ENCODE measurements at regions not wholly inside any gene's neighbourhood (a gene's known extent, or its start where the extent isn't known, plus 50 kb on each side); places are given as distances from the start of the nearest gene placed in this dataset.

DNA sequence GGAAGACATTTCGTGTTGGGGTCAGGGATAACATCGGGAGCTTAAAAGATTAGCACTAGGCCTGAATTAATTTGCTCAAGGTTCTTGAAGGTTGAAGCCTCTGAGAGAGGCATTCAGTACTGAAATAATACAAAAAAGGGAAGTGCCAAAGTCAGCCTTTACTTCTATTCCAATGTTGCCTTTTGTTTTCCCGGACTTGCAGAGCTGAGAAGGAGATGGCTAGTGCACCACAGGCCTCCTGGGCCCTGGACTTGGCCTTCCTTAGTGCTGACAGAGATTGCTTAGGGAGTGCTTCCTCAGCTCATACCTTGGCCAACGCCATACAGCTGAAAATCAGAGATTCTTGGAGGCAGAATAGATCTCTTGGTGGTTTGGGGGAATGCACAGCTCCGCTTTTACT, 333.6 kb upstream of the TBL1XR1 start:
- H3K27ac ChIP-seq (ENCODE audit: low read depth, low read length, poor library complexity, severe bottlenecking) = no peak overlapping the region
- no peaks in the 10 kb centered on the region for H3K9me3 ChIP-seq (ENCODE audit: low read depth, low read length, poor library complexity, severe bottlenecking)
- POLR2A ChIA-PET (ENCODE audit: low non-redundant PET) = no interaction called here
- CTCF ChIA-PET = no interaction called here
- intact Hi-C loops (cut with micrococcal nuclease; ENCODE audit: unreplicated experiment) = no loop called here
- TF ChIP-seq, protein P1, sequence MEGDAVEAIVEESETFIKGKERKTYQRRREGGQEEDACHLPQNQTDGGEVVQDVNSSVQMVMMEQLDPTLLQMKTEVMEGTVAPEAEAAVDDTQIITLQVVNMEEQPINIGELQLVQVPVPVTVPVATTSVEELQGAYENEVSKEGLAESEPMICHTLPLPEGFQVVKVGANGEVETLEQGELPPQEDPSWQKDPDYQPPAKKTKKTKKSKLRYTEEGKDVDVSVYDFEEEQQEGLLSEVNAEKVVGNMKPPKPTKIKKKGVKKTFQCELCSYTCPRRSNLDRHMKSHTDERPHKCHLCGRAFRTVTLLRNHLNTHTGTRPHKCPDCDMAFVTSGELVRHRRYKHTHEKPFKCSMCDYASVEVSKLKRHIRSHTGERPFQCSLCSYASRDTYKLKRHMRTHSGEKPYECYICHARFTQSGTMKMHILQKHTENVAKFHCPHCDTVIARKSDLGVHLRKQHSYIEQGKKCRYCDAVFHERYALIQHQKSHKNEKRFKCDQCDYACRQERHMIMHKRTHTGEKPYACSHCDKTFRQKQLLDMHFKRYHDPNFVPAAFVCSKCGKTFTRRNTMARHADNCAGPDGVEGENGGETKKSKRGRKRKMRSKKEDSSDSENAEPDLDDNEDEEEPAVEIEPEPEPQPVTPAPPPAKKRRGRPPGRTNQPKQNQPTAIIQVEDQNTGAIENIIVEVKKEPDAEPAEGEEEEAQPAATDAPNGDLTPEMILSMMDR (conservative IDR thresholded peaks at IDR 0.05; ENCODE audit: low read depth, low read length) = no peak
- TF ChIP-seq EZH2 (IDR thresholded peaks at IDR 0.05; ENCODE audit: borderline replicate concordance, low read depth, low read length, poor library complexity, severe bottlenecking) = no peak
- peaks cover 4% of the 10 kb centered on the region for H3K4me1 ChIP-seq (ENCODE audit: insufficient read depth, low read length, poor library complexity, severe bottlenecking)
- H3K4me3 ChIP-seq (ENCODE audit: low read depth, low read length, poor library complexity, severe bottlenecking) = no peak overlapping the region
- DNase-seq (ENCODE audit: low spot score) = no peak
- H3K27me3 ChIP-seq (replicated peaks; ENCODE audit: insufficient read depth, low read depth, low read length, poor library complexity) = no peaks in the 10 kb centered on the region
- H3K36me3 ChIP-seq (ENCODE audit: insufficient read depth, low read length, poor library complexity, severe bottlenecking) = no peaks in the 10 kb centered on the region
- no TSS peak for BruUV-seq (replicated peaks)

DNA sequence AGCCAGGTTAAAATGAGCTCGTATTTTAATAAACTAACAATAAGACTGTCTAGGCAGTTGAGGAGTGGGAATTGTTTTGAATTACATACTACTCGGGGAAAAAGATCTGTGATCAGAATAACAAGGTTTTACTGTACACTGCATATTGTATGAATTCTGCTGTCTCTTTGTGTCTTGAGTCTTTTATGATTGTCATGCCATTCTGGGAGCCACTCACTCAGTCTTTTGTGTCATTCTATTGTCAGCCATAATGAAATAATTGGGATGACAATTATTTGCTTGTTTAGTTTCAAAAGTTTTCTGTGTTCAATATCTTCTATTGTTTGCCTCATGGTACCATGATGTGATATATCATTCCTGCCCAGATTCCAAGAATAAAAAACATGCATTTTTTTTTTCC, 339.6 kb upstream of the TBL1XR1 start:
- POLR2A ChIA-PET (ENCODE audit: low non-redundant PET) = no interaction called here

DNA sequence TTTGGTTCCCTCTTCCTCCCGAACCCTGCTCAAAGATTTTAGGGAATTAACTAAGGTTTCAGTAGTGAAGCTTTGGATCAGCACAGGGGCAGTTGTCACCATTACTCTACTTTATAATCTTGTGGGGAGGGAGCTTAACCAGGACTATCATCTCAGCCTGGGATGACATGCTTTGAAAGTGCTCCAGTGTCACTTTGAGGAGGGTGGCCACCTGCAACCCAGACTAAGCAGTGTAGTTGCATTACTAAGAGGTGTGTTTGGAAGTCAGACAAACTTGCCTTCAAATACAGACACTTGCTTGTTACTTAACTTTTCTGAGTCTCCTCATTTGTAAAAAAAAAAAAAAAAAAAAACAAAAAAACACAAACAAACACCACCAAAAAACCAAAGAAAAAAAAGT, 340.3 kb upstream of the TBL1XR1 start:
- DNase-seq (ENCODE audit: low spot score) = no peak
- intact Hi-C loops (cut with micrococcal nuclease; ENCODE audit: unreplicated experiment) = no loop called here
- ChIA-PET POLR2A (ENCODE audit: low non-redundant PET) (no interaction called here), CTCF (no interaction called here)
- peaks cover 7% of the 10 kb centered on the region for H3K4me1 ChIP-seq (ENCODE audit: insufficient read depth, low read length, poor library complexity, severe bottlenecking)
- no peaks in the 10 kb centered on the region for H3K36me3 ChIP-seq (ENCODE audit: insufficient read depth, low read length, poor library complexity, severe bottlenecking)
- H3K4me3 ChIP-seq (ENCODE audit: low read depth, low read length, poor library complexity, severe bottlenecking) = no peak overlapping the region
- H3K27ac ChIP-seq (ENCODE audit: low read depth, low read length, poor library complexity, severe bottlenecking) = no peak overlapping the region
- TF ChIP-seq EZH2 (IDR thresholded peaks at IDR 0.05; ENCODE audit: borderline replicate concordance, low read depth, low read length, poor library complexity, severe bottlenecking) = no peak
- TF ChIP-seq, protein P1 (conservative IDR thresholded peaks at IDR 0.05; ENCODE audit: low read depth, low read length) = no peak
- no peaks in the 10 kb centered on the region for H3K27me3 ChIP-seq (replicated peaks; ENCODE audit: insufficient read depth, low read depth, low read length, poor library complexity)
- H3K9me3 ChIP-seq (ENCODE audit: low read depth, low read length, poor library complexity, severe bottlenecking) = no peaks in the 10 kb centered on the region
- BruUV-seq (replicated peaks) = no TSS peak

More for the DNA sequence above, 339.6 kb upstream of the TBL1XR1 start:
- H3K27me3 ChIP-seq (replicated peaks; ENCODE audit: insufficient read depth, low read depth, low read length, poor library complexity) = no peaks in the 10 kb centered on the region
- intact Hi-C loops (cut with micrococcal nuclease; ENCODE audit: unreplicated experiment) = no loop called here
- H3K4me3 ChIP-seq (ENCODE audit: low read depth, low read length, poor library complexity, severe bottlenecking) = no peak overlapping the region
- H3K4me1 ChIP-seq (ENCODE audit: insufficient read depth, low read length, poor library complexity, severe bottlenecking) = peaks cover 7% of the 10 kb centered on the region
- H3K27ac ChIP-seq (ENCODE audit: low read depth, low read length, poor library complexity, severe bottlenecking) = no peak overlapping the region
- CTCF ChIA-PET = no interaction called here
- BruUV-seq (replicated peaks) = no TSS peak
- H3K36me3 ChIP-seq (ENCODE audit: insufficient read depth, low read length, poor library complexity, severe bottlenecking) = no peaks in the 10 kb centered on the region
- no peaks in the 10 kb centered on the region for H3K9me3 ChIP-seq (ENCODE audit: low read depth, low read length, poor library complexity, severe bottlenecking)
- no peak for DNase-seq (ENCODE audit: low spot score)
- TF ChIP-seq EZH2 (IDR thresholded peaks at IDR 0.05; ENCODE audit: borderline replicate concordance, low read depth, low read length, poor library complexity, severe bottlenecking) = no peak
- TF ChIP-seq, protein P1 (conservative IDR thresholded peaks at IDR 0.05; ENCODE audit: low read depth, low read length) = no peak

Data from A673 (cell line).